CD4-positive, CD25-positive, alpha-beta regulatory T cell (primary cell): ENCODE measurements at regions not wholly inside any gene's neighbourhood (a gene's known extent, or its start where the extent isn't known, plus 50 kb on each side); places are given as distances from the start of the nearest gene placed in this dataset.
"Not testable (repeated sequence)": the region's sequence is repeated elsewhere in the genome, so short reads cannot be mapped to it uniquely, and the experiment has no call there.

Experiments used
- ATAC-seq, 2 donors: fragments of 150-1000 bp; cut with Tn5 transposase; one replicate each; pipeline ENCODE4 v1.10.0; 2021; ENCODE audit warnings: low read depth in 2 of 2, moderate number of reproducible peaks in 2 of 2, moderate library complexity in 1 of 2
- DNase-seq, 3 donors: peaks; one replicate each; pipeline versions ENCODE4 v3.0.0 to v3.0.0-alpha.2; 2012 to 2022; ENCODE audit warnings: mixed read lengths in 1 of 3
- H3K27ac ChIP-seq: one replicate; pipeline ENCODE4 v1.7.0; 2013; ENCODE audit warnings: mild to moderate bottlenecking, low read length; ENCODE audit not compliant: insufficient read depth, poor library complexity, severe bottlenecking
- H3K27me3 ChIP-seq: one replicate; pipeline ENCODE4 v1.7.0; 2013; ENCODE audit warnings: low read length; ENCODE audit not compliant: control insufficient read depth, insufficient read depth
- H3K36me3 ChIP-seq: one replicate; pipeline ENCODE4 v1.7.0; 2013; ENCODE audit warnings: mild to moderate bottlenecking, low read length, moderate library complexity; ENCODE audit not compliant: control insufficient read depth, insufficient read depth
- H3K4me1 ChIP-seq: 2 replicates; pipeline ENCODE4 v1.7.0; 2013; ENCODE audit warnings: mild to moderate bottlenecking, low read length; ENCODE audit not compliant: insufficient read depth, control insufficient read depth, poor library complexity, severe bottlenecking
- H3K4me3 ChIP-seq: one replicate; pipeline ENCODE4 v1.7.0; 2013; ENCODE audit warnings: low read depth, mild to moderate bottlenecking, low read length, moderate library complexity
- H3K9me3 ChIP-seq, 2 experiments: 1 replicate in 1 of 2; 2 replicates in 1 of 2; pipeline ENCODE4 v1.7.0; 2013; ENCODE audit warnings: low read length in 2 of 2, mild to moderate bottlenecking in 1 of 2, moderate library complexity in 1 of 2; ENCODE audit not compliant: control insufficient read depth in 2 of 2
- H3K27ac Mint-ChIP-seq, 3 donors: one replicate each; pipeline ENCODE4 v1.8.0; 2020 to 2022; ENCODE audit warnings: mild to moderate bottlenecking in 3 of 3, mixed read lengths in 3 of 3, moderate library complexity in 2 of 3
- H3K27me3 Mint-ChIP-seq: one replicate; pipeline ENCODE4 v1.8.0; 2022; ENCODE audit warnings: mild to moderate bottlenecking, mixed read lengths
- H3K36me3 Mint-ChIP-seq: one replicate; pipeline ENCODE4 v1.8.0; 2020; ENCODE audit warnings: mixed read lengths
- H3K4me1 Mint-ChIP-seq, 4 donors: one replicate each; pipeline ENCODE4 v1.8.0; 2020 to 2022; ENCODE audit warnings: mixed read lengths in 4 of 4, mild to moderate bottlenecking in 1 of 4
- H3K4me3 Mint-ChIP-seq, 4 donors: one replicate each; pipeline ENCODE4 v1.8.0; 2020 to 2022; ENCODE audit warnings: mild to moderate bottlenecking in 4 of 4, mixed read lengths in 4 of 4, moderate library complexity in 3 of 4
- H3K9me3 Mint-ChIP-seq, 7 donors: one replicate each; pipeline ENCODE4 v1.8.0; 2020 to 2022; ENCODE audit warnings: mixed read lengths in 7 of 7, mild to moderate bottlenecking in 3 of 7, moderate library complexity in 2 of 7

GRCh38 chr15:21565426-21565825 is 125.1 kb upstream of the POTEB3 start:
- not testable (repeated sequence) for H3K27me3 Mint-ChIP-seq, DNase-seq, H3K9me3 Mint-ChIP-seq, ATAC-seq, H3K27ac ChIP-seq, H3K9me3 ChIP-seq, H3K36me3 Mint-ChIP-seq, H3K4me3 Mint-ChIP-seq, H3K4me1 Mint-ChIP-seq, H3K4me3 ChIP-seq, H3K27ac Mint-ChIP-seq, H3K4me1 ChIP-seq, H3K27me3 ChIP-seq, H3K36me3 ChIP-seq

- not testable (repeated sequence) for H3K27me3 Mint-ChIP-seq, H3K27ac ChIP-seq, H3K36me3 Mint-ChIP-seq, DNase-seq, H3K27ac Mint-ChIP-seq, H3K4me1 ChIP-seq, H3K4me3 ChIP-seq, H3K36me3 ChIP-seq, H3K9me3 Mint-ChIP-seq, H3K9me3 ChIP-seq, H3K27me3 ChIP-seq, H3K4me3 Mint-ChIP-seq, H3K4me1 Mint-ChIP-seq
- peak; percentile 67 to 92 for ATAC-seq
These were observed 111.5 kb upstream of the POTEB3 start for GRCh38 chr15:21551809-21552208.

- H3K4me1 ChIP-seq, H3K36me3 ChIP-seq, H3K4me1 Mint-ChIP-seq, H3K27me3 Mint-ChIP-seq, H3K4me3 Mint-ChIP-seq, H3K4me3 ChIP-seq, H3K9me3 ChIP-seq, H3K36me3 Mint-ChIP-seq, H3K9me3 Mint-ChIP-seq, H3K27ac ChIP-seq, ATAC-seq, DNase-seq, H3K27me3 ChIP-seq, H3K27ac Mint-ChIP-seq: not testable (repeated sequence)
These were observed 106.0 kb upstream of the POTEB3 start for GRCh38 chr15:21546182-21546903.

- H3K4me3 Mint-ChIP-seq, H3K27me3 Mint-ChIP-seq, H3K27ac ChIP-seq, DNase-seq, H3K4me1 Mint-ChIP-seq, H3K36me3 ChIP-seq, H3K4me3 ChIP-seq, H3K9me3 ChIP-seq, H3K9me3 Mint-ChIP-seq, ATAC-seq, H3K36me3 Mint-ChIP-seq, H3K27me3 ChIP-seq, H3K4me1 ChIP-seq, H3K27ac Mint-ChIP-seq: not testable (repeated sequence)
These were observed 92.5 kb upstream of the POTEB3 start for GRCh38 chr15:21532785-21533184.

- H3K36me3 ChIP-seq, H3K9me3 Mint-ChIP-seq, H3K36me3 Mint-ChIP-seq, H3K4me1 ChIP-seq, H3K27me3 Mint-ChIP-seq, H3K4me1 Mint-ChIP-seq, H3K4me3 Mint-ChIP-seq, H3K4me3 ChIP-seq, H3K27me3 ChIP-seq, H3K27ac Mint-ChIP-seq, ATAC-seq, H3K27ac ChIP-seq, H3K9me3 ChIP-seq, DNase-seq: not testable (repeated sequence)
These were observed 75.9 kb upstream of the POTEB3 start for GRCh38 chr15:21516248-21516647.

- H3K4me1 ChIP-seq, H3K36me3 ChIP-seq, H3K36me3 Mint-ChIP-seq, H3K9me3 ChIP-seq, H3K27ac Mint-ChIP-seq, H3K27me3 ChIP-seq, H3K27ac ChIP-seq, H3K27me3 Mint-ChIP-seq, ATAC-seq, H3K9me3 Mint-ChIP-seq, H3K4me3 Mint-ChIP-seq, DNase-seq, H3K4me3 ChIP-seq, H3K4me1 Mint-ChIP-seq: not testable (repeated sequence)
These were observed 75.0 kb upstream of the POTEB3 start for GRCh38 chr15:21515296-21515695.

GRCh38 chr15:21503021-21503420 is 62.7 kb upstream of the POTEB3 start:
- H3K36me3 Mint-ChIP-seq, H3K4me1 ChIP-seq, DNase-seq, H3K36me3 ChIP-seq, H3K27me3 ChIP-seq, ATAC-seq, H3K9me3 ChIP-seq, H3K9me3 Mint-ChIP-seq, H3K4me1 Mint-ChIP-seq, H3K27ac Mint-ChIP-seq, H3K4me3 Mint-ChIP-seq, H3K4me3 ChIP-seq, H3K27ac ChIP-seq, H3K27me3 Mint-ChIP-seq: not testable (repeated sequence)
